ENCODE measurements at regions not wholly inside any gene's neighbourhood (a gene's known extent, or its start where the extent isn't known, plus 50 kb on each side); places are given as distances from the start of the nearest gene placed in this dataset.

GRCh38 chr2:217749008-217749407, 253.8 kb downstream of the TNS1 start (continued):
- no peak for TF ChIP-seq ZBTB40 (IDR thresholded peaks at IDR 0.05; ENCODE audit: borderline replicate concordance)

GRCh38 chr2:217746808-217747207, 256.0 kb downstream of the TNS1 start:
- Histone ChIP-seq H4K20me1 (ENCODE audit: control insufficient read depth, insufficient read depth) (no peaks in the 10 kb centered on the region), H3K4me3 (no peak overlapping the region), H3K4me2 (ENCODE audit: control insufficient read depth, insufficient read depth) (no peak overlapping the region), H3K27me3 (replicated peaks in 1 of 2; ENCODE audit: control insufficient read depth in 2 of 2, insufficient read depth in 2 of 2, low read length in 1 of 2) (peaks cover 0 to 2% of the 10 kb centered on the region in 2 experiments; a peak in 1 of 4 replicates), H3K9me3 (replicated peaks; ENCODE audit: control insufficient read depth, insufficient read depth, low read length) (no peaks in the 10 kb centered on the region), H3K27ac (ENCODE audit: control insufficient read depth, insufficient read depth) (no peak overlapping the region), H3K4me1 (ENCODE audit: control insufficient read depth, insufficient read depth, low read length) (no peaks in the 10 kb centered on the region), H3K79me2 (ENCODE audit: control insufficient read depth, insufficient read depth, low read length) (no peaks in the 10 kb centered on the region), H2AFZ (ENCODE audit: control insufficient read depth, low read depth, low read length) (no peak overlapping the region), H3K9ac (ENCODE audit: control insufficient read depth, insufficient read depth, low read length) (no peak overlapping the region), H3K36me3 (ENCODE audit: control insufficient read depth in 2 of 2, insufficient read depth in 2 of 2, low read length in 1 of 2) (no peaks in the 10 kb centered on the region)
- 60% methylated on average over 3 of the region's 3 CpGs for whole genome bisulfite sequencing (ENCODE audit: insufficient coverage, insufficient replicate concordance, low lambda C conversion rate, missing lambda C conversion rate)
- POLR2A ChIA-PET: interaction anchor here (0.6 kb wide), 1 partner anchor 562 kb away, joined by 4 read pairs; no protein-coding TSS in a partner anchor
- no peak for TF ChIP-seq MEF2B (IDR thresholded peaks at IDR 0.05; ENCODE audit: partially characterized antibody, poor library complexity, severe bottlenecking)
- no peak for TF ChIP-seq TCF12 (IDR thresholded peaks at IDR 0.05; ENCODE audit: low read depth, low read length)
- TF ChIP-seq ZSCAN29 (IDR thresholded peaks at IDR 0.05): no peak
- TF ChIP-seq E2F4 (IDR thresholded peaks at IDR 0.05; ENCODE audit: low read depth, low read length): no peak
- no peak for TF ChIP-seq MYB (IDR thresholded peaks at IDR 0.05; ENCODE audit: borderline replicate concordance, low read depth, low read length)
- TF ChIP-seq SP1 (IDR thresholded peaks at IDR 0.05; ENCODE audit: low read depth, low read length): no peak
- TF ChIP-seq LARP7 (IDR thresholded peaks at IDR 0.05): no peak
- TF ChIP-seq E4F1 (IDR thresholded peaks at IDR 0.05; ENCODE audit: borderline replicate concordance, partially characterized antibody): no peak
- no peak for TF ChIP-seq PAX5 (IDR thresholded peaks at IDR 0.05; ENCODE audit: borderline replicate concordance, low read depth, low read length)
- SMC1A ChIA-PET (ENCODE audit: uncharacterized antibody, unreplicated experiment): no interaction called here
- RAD21 ChIA-PET (ENCODE audit: unreplicated experiment): no interaction called here
- CTCF ChIA-PET: interaction anchor here (0.8 kb wide), 1 partner anchor 10 kb away, joined by 4 read pairs; no protein-coding TSS in a partner anchor
- no TSS peak for BruUV-seq (replicated peaks)
- in situ Hi-C loops (cut with MboI) (no loop called here), intact Hi-C loops (cut with micrococcal nuclease; ENCODE audit: unreplicated experiment) (no loop called here)
- DNase-seq (ENCODE audit: low read depth, low spot score) (no peak), ATAC-seq (no peak), FAIRE-seq (no peak)

Measured in GM12878 (cell line).